ENCODE measurements at regions not wholly inside any gene's neighbourhood (a gene's known extent, or its start where the extent isn't known, plus 50 kb on each side); places are given as distances from the start of the nearest gene placed in this dataset.

GRCh38 chr1:227451954-227452353 is 111.4 kb upstream of the ZNF678 start:
- TF ChIP-seq, protein P1, sequence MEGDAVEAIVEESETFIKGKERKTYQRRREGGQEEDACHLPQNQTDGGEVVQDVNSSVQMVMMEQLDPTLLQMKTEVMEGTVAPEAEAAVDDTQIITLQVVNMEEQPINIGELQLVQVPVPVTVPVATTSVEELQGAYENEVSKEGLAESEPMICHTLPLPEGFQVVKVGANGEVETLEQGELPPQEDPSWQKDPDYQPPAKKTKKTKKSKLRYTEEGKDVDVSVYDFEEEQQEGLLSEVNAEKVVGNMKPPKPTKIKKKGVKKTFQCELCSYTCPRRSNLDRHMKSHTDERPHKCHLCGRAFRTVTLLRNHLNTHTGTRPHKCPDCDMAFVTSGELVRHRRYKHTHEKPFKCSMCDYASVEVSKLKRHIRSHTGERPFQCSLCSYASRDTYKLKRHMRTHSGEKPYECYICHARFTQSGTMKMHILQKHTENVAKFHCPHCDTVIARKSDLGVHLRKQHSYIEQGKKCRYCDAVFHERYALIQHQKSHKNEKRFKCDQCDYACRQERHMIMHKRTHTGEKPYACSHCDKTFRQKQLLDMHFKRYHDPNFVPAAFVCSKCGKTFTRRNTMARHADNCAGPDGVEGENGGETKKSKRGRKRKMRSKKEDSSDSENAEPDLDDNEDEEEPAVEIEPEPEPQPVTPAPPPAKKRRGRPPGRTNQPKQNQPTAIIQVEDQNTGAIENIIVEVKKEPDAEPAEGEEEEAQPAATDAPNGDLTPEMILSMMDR (IDR thresholded peaks at IDR 0.05; ENCODE audit: low read length): no peak
- TF ChIP-seq EZH2 (IDR thresholded peaks at IDR 0.05; ENCODE audit: borderline replicate concordance, low read length): no peak
